Panc1 (cell line): ENCODE measurements at regions not wholly inside any gene's neighbourhood (a gene's known extent, or its start where the extent isn't known, plus 50 kb on each side); places are given as distances from the start of the nearest gene placed in this dataset.
"Not testable (repeated sequence)": the region's sequence is repeated elsewhere in the genome, so short reads cannot be mapped to it uniquely, and the experiment has no call there.

ENCODE experiments used
- ATAC-seq: fragments of 200-7000 bp; cut with Tn5 transposase; 2 replicates; pipeline ENCODE4 v1.9.1; 2020; ENCODE audit warnings: mild to moderate bottlenecking, moderate library complexity
- BruUV-seq: library from RNA; stranded (reverse); fragments of 400-500 nt; replicated peaks from 2 replicates; lab custom pipeline; 2021; lab: Mats Ljungman, UMichigan
- CTCF ChIA-PET: fragments of 300-600 bp; sonication (Branson Sonifier 250); formaldehyde crosslinking; loops from one replicate; lab custom pipeline; 2022; ENCODE audit warnings: antibody characterized with exemption; lab: Charles Lee
- POLR2A ChIA-PET: fragments of 300-600 bp; sonication (Branson Sonifier 250); formaldehyde crosslinking; loops from one replicate; lab custom pipeline; 2022; ENCODE audit warnings: antibody characterized with exemption; lab: Charles Lee
- DNase-seq: peaks from one replicate; pipeline ENCODE4 v3.0.0-alpha.2; 2010; ENCODE audit warnings: low read depth, low spot score
- H3K27ac ChIP-seq: 2 replicates; pipeline ENCODE4 v1.5.1; 2011; ENCODE audit warnings: mild to moderate bottlenecking, low read length, inconsistent platforms
- H3K27me3 ChIP-seq: fragments of 200-500 bp; sonication (Bioruptor generic); 2 replicates; pipeline ENCODE4 v1.6.0; 2014; ENCODE audit warnings: low read length, inconsistent platforms; ENCODE audit not compliant: control insufficient read depth, insufficient read depth
- H3K36me3 ChIP-seq: fragments of 200-500 bp; sonication (Bioruptor generic); 2 replicates; pipeline ENCODE4 v1.5.1; 2014; ENCODE audit warnings: inconsistent platforms, mild to moderate bottlenecking, low read length, moderate library complexity; ENCODE audit not compliant: control insufficient read depth, insufficient read depth
- H3K4me1 ChIP-seq: 2 replicates; pipeline ENCODE4 v1.5.1; 2011; ENCODE audit warnings: inconsistent platforms, mild to moderate bottlenecking, low read length, moderate library complexity; ENCODE audit not compliant: control insufficient read depth, insufficient read depth
- H3K4me3 ChIP-seq, 2 experiments: 2 replicates each; pipeline ENCODE4 v1.5.1; 2011 to 2012; ENCODE audit warnings: low read depth in 2 of 2, low read length in 2 of 2, mild to moderate bottlenecking in 2 of 2, inconsistent platforms in 1 of 2, moderate library complexity in 1 of 2
- H3K9me3 ChIP-seq: fragments of 200-500 bp; sonication (Bioruptor generic); 2 replicates; pipeline ENCODE4 v1.5.1; 2014; ENCODE audit warnings: low read depth, mild to moderate bottlenecking, inconsistent platforms, low read length, moderate library complexity; ENCODE audit not compliant: control insufficient read depth, insufficient read depth
- POLR2AphosphoS5 ChIP-seq: IDR thresholded peaks from 2 replicates; pipeline ENCODE4 v1.6.1; 2012; ENCODE audit warnings: mild to moderate bottlenecking, low read depth, low read length, moderate library complexity
- SIN3A ChIP-seq: IDR thresholded peaks from 2 replicates; pipeline ENCODE4 v1.6.1; 2012; ENCODE audit warnings: low read depth, mild to moderate bottlenecking, low read length, moderate library complexity, borderline replicate concordance; ENCODE audit not compliant: insufficient read depth
- TCF7L2 ChIP-seq: IDR thresholded peaks from 2 replicates; pipeline ENCODE4 v1.6.1; 2011; ENCODE audit warnings: mild to moderate bottlenecking, low read depth, low read length, inconsistent platforms
- in situ Hi-C: cut with HindIII; loops from 2 replicates; pipeline ENCODE4 v1.10.0; 2016; ENCODE audit warnings: low sequenced_read_pairs, low pct_unique_long_range_greater_than_20kb
- intact Hi-C: fragments of 100-400 bp; cut with micrococcal nuclease; formaldehyde crosslinking; loops from one replicate; pipeline ENCODE4 v1.10.0; 2022; ENCODE audit not compliant: unreplicated experiment
- TF ChIP-seq, protein P1 (sequence below), 2 experiments: IDR thresholded peaks; 2 replicates each; pipeline ENCODE4 v1.6.1; 2011 to 2012; ENCODE audit warnings: low read depth in 2 of 2, control low read depth in 1 of 2, low read length in 1 of 2, mild to moderate bottlenecking in 1 of 2, moderate library complexity in 1 of 2; ENCODE audit not compliant: insufficient read depth in 1 of 2
- TF ChIP-seq, protein P2 (sequence below): fragments of 450-650 bp; IDR thresholded peaks from 2 replicates; pipeline ENCODE4 v1.5.1; 2017; ENCODE audit warnings: mild to moderate bottlenecking

DNA sequence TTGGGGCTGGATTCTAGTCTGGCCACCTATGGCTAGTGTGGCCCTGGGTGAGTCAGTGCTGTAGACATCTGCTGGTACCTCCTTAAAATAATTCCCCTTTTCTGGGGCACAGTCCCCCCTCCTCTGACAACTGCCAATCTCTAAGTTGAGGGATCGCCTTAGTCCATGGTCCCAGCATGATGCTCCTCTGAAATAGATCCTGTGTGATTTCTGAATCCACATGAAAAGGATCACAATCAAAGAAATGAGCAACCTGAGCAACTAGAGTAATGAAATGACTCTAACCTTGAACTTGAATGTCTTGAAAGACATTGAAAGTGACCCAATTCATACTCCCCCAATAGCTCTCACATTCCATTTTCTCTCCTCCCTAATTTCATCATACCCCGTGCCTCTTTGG is 332.5 kb downstream of the VRK1 start:
- ATAC-seq (no peak), DNase-seq (no peak)
- intact Hi-C loops (no loop called here), in situ Hi-C loops (no loop called here)
- ChIA-PET CTCF (no interaction called here), POLR2A (no interaction called here)
- H3K4me1 ChIP-seq, result no peaks in the 10 kb centered on the region
- no peaks in the 10 kb centered on the region for H3K9me3 ChIP-seq
- no TSS peak for BruUV-seq
- H3K4me3 ChIP-seq, result no peak overlapping the region
- H3K27me3 ChIP-seq, result no peaks in the 10 kb centered on the region
- no peak overlapping the region for H3K27ac ChIP-seq
- no peak for TF ChIP-seq POLR2AphosphoS5
- TF ChIP-seq, protein P1, sequence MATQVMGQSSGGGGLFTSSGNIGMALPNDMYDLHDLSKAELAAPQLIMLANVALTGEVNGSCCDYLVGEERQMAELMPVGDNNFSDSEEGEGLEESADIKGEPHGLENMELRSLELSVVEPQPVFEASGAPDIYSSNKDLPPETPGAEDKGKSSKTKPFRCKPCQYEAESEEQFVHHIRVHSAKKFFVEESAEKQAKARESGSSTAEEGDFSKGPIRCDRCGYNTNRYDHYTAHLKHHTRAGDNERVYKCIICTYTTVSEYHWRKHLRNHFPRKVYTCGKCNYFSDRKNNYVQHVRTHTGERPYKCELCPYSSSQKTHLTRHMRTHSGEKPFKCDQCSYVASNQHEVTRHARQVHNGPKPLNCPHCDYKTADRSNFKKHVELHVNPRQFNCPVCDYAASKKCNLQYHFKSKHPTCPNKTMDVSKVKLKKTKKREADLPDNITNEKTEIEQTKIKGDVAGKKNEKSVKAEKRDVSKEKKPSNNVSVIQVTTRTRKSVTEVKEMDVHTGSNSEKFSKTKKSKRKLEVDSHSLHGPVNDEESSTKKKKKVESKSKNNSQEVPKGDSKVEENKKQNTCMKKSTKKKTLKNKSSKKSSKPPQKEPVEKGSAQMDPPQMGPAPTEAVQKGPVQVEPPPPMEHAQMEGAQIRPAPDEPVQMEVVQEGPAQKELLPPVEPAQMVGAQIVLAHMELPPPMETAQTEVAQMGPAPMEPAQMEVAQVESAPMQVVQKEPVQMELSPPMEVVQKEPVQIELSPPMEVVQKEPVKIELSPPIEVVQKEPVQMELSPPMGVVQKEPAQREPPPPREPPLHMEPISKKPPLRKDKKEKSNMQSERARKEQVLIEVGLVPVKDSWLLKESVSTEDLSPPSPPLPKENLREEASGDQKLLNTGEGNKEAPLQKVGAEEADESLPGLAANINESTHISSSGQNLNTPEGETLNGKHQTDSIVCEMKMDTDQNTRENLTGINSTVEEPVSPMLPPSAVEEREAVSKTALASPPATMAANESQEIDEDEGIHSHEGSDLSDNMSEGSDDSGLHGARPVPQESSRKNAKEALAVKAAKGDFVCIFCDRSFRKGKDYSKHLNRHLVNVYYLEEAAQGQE (IDR thresholded peaks at IDR 0.05; ENCODE audit: insufficient read depth in 1 of 2, low read depth in 2 of 2, low read length in 1 of 2), result no peak
- TF ChIP-seq, protein P2, sequence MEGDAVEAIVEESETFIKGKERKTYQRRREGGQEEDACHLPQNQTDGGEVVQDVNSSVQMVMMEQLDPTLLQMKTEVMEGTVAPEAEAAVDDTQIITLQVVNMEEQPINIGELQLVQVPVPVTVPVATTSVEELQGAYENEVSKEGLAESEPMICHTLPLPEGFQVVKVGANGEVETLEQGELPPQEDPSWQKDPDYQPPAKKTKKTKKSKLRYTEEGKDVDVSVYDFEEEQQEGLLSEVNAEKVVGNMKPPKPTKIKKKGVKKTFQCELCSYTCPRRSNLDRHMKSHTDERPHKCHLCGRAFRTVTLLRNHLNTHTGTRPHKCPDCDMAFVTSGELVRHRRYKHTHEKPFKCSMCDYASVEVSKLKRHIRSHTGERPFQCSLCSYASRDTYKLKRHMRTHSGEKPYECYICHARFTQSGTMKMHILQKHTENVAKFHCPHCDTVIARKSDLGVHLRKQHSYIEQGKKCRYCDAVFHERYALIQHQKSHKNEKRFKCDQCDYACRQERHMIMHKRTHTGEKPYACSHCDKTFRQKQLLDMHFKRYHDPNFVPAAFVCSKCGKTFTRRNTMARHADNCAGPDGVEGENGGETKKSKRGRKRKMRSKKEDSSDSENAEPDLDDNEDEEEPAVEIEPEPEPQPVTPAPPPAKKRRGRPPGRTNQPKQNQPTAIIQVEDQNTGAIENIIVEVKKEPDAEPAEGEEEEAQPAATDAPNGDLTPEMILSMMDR, result no peak
- no peak for TF ChIP-seq TCF7L2
- TF ChIP-seq SIN3A, result no peak
- H3K36me3 ChIP-seq, result no peaks in the 10 kb centered on the region

DNA sequence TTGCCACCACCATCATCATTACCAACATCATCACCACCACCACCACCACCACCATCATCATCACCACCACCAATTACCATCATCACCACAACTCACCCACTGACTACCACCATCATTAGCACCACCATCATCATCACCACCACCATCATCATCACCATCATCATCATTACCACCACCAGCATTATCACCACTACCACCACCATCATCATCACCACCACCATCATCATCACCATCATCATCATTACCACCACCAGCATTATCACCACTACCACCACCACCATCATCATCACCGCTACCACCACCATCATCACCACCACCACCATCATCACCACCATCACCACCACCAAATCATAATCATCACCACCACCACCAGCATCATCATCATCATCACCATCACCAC is 338.7 kb downstream of the VRK1 start:
- H3K27me3 ChIP-seq, in situ Hi-C loops, H3K36me3 ChIP-seq, H3K4me1 ChIP-seq, intact Hi-C loops, ATAC-seq, CTCF ChIA-PET, H3K9me3 ChIP-seq, POLR2A ChIA-PET, BruUV-seq, DNase-seq, H3K4me3 ChIP-seq, H3K27ac ChIP-seq: not testable (repeated sequence)

DNA sequence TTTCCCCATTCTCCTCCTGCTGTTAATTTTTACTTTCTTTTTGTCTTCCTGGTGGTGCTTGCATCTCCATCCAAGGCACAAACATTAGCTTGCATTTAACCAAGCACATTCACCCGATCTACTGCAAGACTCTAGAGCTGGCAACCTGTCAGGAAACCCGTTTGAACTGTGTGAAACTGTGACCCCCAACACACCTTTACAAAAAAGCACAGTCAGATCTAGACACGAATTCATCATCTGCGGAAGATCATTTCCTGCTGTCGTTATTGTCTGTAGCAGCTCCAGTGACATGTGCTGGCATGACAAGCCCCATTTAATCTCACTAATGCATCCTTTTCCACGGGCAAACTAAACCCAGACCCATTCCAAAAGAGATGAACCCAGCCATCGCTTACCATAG is 340.5 kb downstream of the VRK1 start:
- no peak overlapping the region for H3K27ac ChIP-seq
- BruUV-seq, result no TSS peak
- DNase-seq, result no peak
- no peaks in the 10 kb centered on the region for H3K27me3 ChIP-seq
- POLR2A ChIA-PET, result no interaction called here
- TF ChIP-seq SIN3A (no peak), POLR2AphosphoS5 (no peak), TCF7L2 (no peak)
- TF ChIP-seq, protein P2, result no peak
- TF ChIP-seq, protein P1 (IDR thresholded peaks at IDR 0.05; ENCODE audit: insufficient read depth in 1 of 2, low read depth in 2 of 2, low read length in 1 of 2), result no peak
- H3K36me3 ChIP-seq, result no peaks in the 10 kb centered on the region
- H3K9me3 ChIP-seq, result no peaks in the 10 kb centered on the region
- in situ Hi-C loops, result no loop called here
- H3K4me1 ChIP-seq, result no peaks in the 10 kb centered on the region
- H3K4me3 ChIP-seq, result no peak overlapping the region
- ATAC-seq, result no peak
- CTCF ChIA-PET, result no interaction called here
- intact Hi-C loops, result no loop called here
